Erythroblast (primary cell): ENCODE measurements at regions not wholly inside any gene's neighbourhood (a gene's known extent, or its start where the extent isn't known, plus 50 kb on each side); places are given as distances from the start of the nearest gene placed in this dataset.

Experiments used
- GATA1 ChIP-seq: IDR thresholded peaks from 2 replicates; pipeline ENCODE4 v1.6.1; 2011; ENCODE audit warnings: low read depth, mild to moderate bottlenecking, control low read depth, low read length, moderate library complexity
- POLR2A ChIP-seq: IDR thresholded peaks from 2 replicates; pipeline ENCODE4 v1.6.1; 2011; ENCODE audit warnings: mild to moderate bottlenecking, low read length

- no peak for TF ChIP-seq POLR2A
- TF ChIP-seq GATA1: no peak
Measured at GRCh38 chr12:66947119-66947518, 268.2 kb upstream of the GRIP1 start.
